Naive thymus-derived CD4-positive, alpha-beta T cell (primary cell): ENCODE measurements at regions not wholly inside any gene's neighbourhood (a gene's known extent, or its start where the extent isn't known, plus 50 kb on each side); places are given as distances from the start of the nearest gene placed in this dataset.

Experiments used
- ATAC-seq: fragments of 150-1000 bp; cut with Tn5 transposase; 2 replicates; pipeline ENCODE4 v1.10.0; 2021; ENCODE audit warnings: mild to moderate bottlenecking, moderate library complexity
- CTCF ChIA-PET: fragments of 350-600 bp; sonication (Branson Sonifier 250); formaldehyde crosslinking; loops from one replicate; lab custom pipeline; 2021; ENCODE audit warnings: antibody characterized with exemption; lab: Charles Lee
- POLR2A ChIA-PET: fragments of 350-600 bp; sonication (Branson Sonifier 250); formaldehyde crosslinking; loops from one replicate; lab custom pipeline; 2021; ENCODE audit warnings: antibody characterized with exemption, inconsistent platforms; lab: Charles Lee
- DNase-seq, 9 donors: peaks; one replicate each; pipeline versions ENCODE4 v3.0.0 to v3.0.0-alpha.2; 2020 to 2022; ENCODE audit warnings: mixed read lengths in 1 of 9
- H3K27ac ChIP-seq: one replicate; pipeline ENCODE4 v1.7.0; 2013; ENCODE audit warnings: mild to moderate bottlenecking, low read depth, low read length, moderate library complexity
- H3K27me3 ChIP-seq, 2 donors: one replicate each; pipeline ENCODE4 v1.7.0; 2013; ENCODE audit warnings: low read length in 2 of 2, mild to moderate bottlenecking in 2 of 2, moderate library complexity in 2 of 2; ENCODE audit not compliant: control insufficient read depth in 2 of 2, insufficient read depth in 2 of 2
- H3K36me3 ChIP-seq, 3 experiments: 1 replicate in 2 of 3; 2 replicates in 1 of 3; pipeline ENCODE4 v1.7.0; 2013; ENCODE audit warnings: low read length in 3 of 3, mild to moderate bottlenecking in 3 of 3, moderate library complexity in 1 of 3; ENCODE audit not compliant: insufficient read depth in 3 of 3, control insufficient read depth in 2 of 3
- H3K4me1 ChIP-seq, 2 donors: one replicate each; pipeline ENCODE4 v1.7.0; 2013; ENCODE audit warnings: low read length in 2 of 2, mild to moderate bottlenecking in 2 of 2, moderate library complexity in 1 of 2; ENCODE audit not compliant: control insufficient read depth in 2 of 2, insufficient read depth in 2 of 2
- H3K4me3 ChIP-seq: 2 replicates; pipeline ENCODE4 v1.7.0; 2013; ENCODE audit warnings: mild to moderate bottlenecking, low read length
- H3K9me3 ChIP-seq, 3 experiments: 1 replicate in 2 of 3; 2 replicates in 1 of 3; pipeline ENCODE4 v1.7.0; 2013; ENCODE audit warnings: low read length in 3 of 3; ENCODE audit not compliant: control insufficient read depth in 2 of 3
- H3K27ac Mint-ChIP-seq, 9 donors: one replicate each; pipeline ENCODE4 v1.8.0; 2020 to 2022; ENCODE audit warnings: mixed read lengths in 9 of 9, mild to moderate bottlenecking in 8 of 9, moderate library complexity in 5 of 9, inconsistent platforms in 2 of 9
- H3K27me3 Mint-ChIP-seq, 5 donors: one replicate each; pipeline ENCODE4 v1.8.0; 2021 to 2022; ENCODE audit warnings: mixed read lengths in 5 of 5, mild to moderate bottlenecking in 1 of 5
- H3K36me3 Mint-ChIP-seq, 5 donors: one replicate each; pipeline ENCODE4 v1.8.0; 2020 to 2022; ENCODE audit warnings: mixed read lengths in 5 of 5, mild to moderate bottlenecking in 3 of 5, inconsistent platforms in 1 of 5
- H3K4me1 Mint-ChIP-seq, 7 donors: one replicate each; pipeline ENCODE4 v1.8.0; 2020 to 2022; ENCODE audit warnings: mixed read lengths in 7 of 7, mild to moderate bottlenecking in 3 of 7, inconsistent platforms in 1 of 7
- H3K4me3 Mint-ChIP-seq, 10 donors: one replicate each; pipeline ENCODE4 v1.8.0; 2020 to 2022; ENCODE audit warnings: mild to moderate bottlenecking in 10 of 10, mixed read lengths in 10 of 10, moderate library complexity in 6 of 10, inconsistent platforms in 2 of 10
- H3K9me3 Mint-ChIP-seq, 11 donors: one replicate each; pipeline ENCODE4 v1.8.0; 2020 to 2022; ENCODE audit warnings: mixed read lengths in 11 of 11, mild to moderate bottlenecking in 4 of 11, inconsistent platforms in 1 of 11, moderate library complexity in 1 of 11
- intact Hi-C, 2 donors: fragments of 100-400 bp; cut with micrococcal nuclease; formaldehyde crosslinking; loops; one replicate each; pipeline ENCODE4 v1.15.1; 2023

DNA sequence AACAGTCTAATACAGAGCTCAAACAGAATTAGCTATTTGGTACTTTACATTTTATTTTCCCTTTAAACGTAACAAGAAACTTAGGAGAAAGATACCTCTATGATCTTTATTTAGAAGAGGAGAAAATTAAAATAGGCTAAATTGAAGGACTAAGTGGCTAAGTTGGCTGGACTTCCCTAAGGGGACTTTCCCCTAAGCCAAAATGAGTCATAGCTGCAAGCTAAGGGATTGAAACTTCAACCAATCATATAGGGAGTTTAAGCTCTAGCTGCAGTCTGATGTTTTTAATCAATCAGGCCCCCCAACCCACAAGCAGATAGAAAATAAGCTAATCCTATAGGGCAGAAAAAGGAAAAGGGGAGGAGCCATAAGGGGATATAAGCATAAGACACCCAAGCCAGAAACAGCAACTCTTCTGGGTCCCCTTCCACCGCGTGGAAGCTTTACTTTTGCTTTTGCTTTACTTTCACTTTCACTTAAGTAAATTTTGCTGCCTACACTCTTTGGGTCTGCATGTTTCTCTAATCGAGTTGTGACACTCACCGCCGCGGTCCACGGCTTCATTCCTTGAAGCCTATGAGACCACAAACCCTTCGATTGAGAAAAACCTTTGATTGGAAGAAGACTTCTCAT is 1108.5 kb upstream of the EPHA6 start:
- H3K9me3 Mint-ChIP-seq, result peaks cover 3 to 19% (median 11%) of the 10 kb centered on the region in 11 donors
- no peaks in the 10 kb centered on the region for H3K36me3 Mint-ChIP-seq
- H3K4me1 ChIP-seq, result no peaks in the 10 kb centered on the region
- peak overlapping the region; percentile 26 for H3K4me3 ChIP-seq
- no peaks in the 10 kb centered on the region for H3K27me3 Mint-ChIP-seq
- peak overlapping the region in 4 of 9 donors; percentile 14 to 59 (median 46) for H3K27ac Mint-ChIP-seq
- no peaks in the 10 kb centered on the region for H3K27me3 ChIP-seq
- POLR2A ChIA-PET, result no interaction called here
- H3K4me3 Mint-ChIP-seq, result peak overlapping the region in 9 of 10 donors; percentile 48 to 79 (median 68)
- CTCF ChIA-PET, result no interaction called here
- intact Hi-C loops, result no loop called here
- H3K4me1 Mint-ChIP-seq, result peaks cover 0 to 11% (median 0%) of the 10 kb centered on the region in 7 donors
- no peaks in the 10 kb centered on the region for H3K36me3 ChIP-seq
- no peak overlapping the region for H3K27ac ChIP-seq
- peak; percentile 74 for ATAC-seq
- DNase-seq, result peak in 3 of 9 donors; percentile 12 to 18 (median 16)
- no peaks in the 10 kb centered on the region for H3K9me3 ChIP-seq

DNA sequence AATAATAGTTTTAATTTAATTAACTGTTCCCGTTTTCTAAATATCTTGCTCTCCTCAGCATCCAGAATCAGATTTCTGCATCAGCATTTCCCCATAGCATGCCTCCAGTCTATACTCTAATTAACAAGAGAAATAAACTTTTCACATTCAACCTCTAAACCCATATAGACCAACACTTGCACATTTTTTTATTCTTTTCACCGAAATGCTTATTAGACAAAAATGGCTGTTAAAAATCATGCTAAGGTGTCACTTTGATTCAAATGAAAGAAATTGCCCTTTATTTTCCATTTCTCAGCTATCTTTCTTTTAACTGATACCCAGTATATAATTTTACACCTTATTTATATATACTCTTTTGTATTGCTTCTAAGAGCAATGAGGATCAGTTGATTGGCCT is 1107.1 kb upstream of the EPHA6 start:
- Histone ChIP-seq H3K36me3 (no peaks in the 10 kb centered on the region), H3K9me3 (no peaks in the 10 kb centered on the region), H3K27me3 (no peaks in the 10 kb centered on the region), H3K4me3 (no peak overlapping the region), H3K4me1 (no peaks in the 10 kb centered on the region), H3K27ac (no peak overlapping the region)
- peaks cover 2 to 18% (median 8%) of the 10 kb centered on the region in 11 donors for H3K9me3 Mint-ChIP-seq
- H3K27me3 Mint-ChIP-seq, result no peaks in the 10 kb centered on the region
- no peak overlapping the region for H3K27ac Mint-ChIP-seq
- DNase-seq, result no peak
- intact Hi-C loops, result no loop called here
- POLR2A ChIA-PET, result no interaction called here
- H3K36me3 Mint-ChIP-seq, result no peaks in the 10 kb centered on the region
- CTCF ChIA-PET, result no interaction called here
- H3K4me3 Mint-ChIP-seq, result no peak overlapping the region
- H3K4me1 Mint-ChIP-seq, result peaks cover 0 to 11% (median 0%) of the 10 kb centered on the region in 7 donors
- no peak for ATAC-seq

DNA sequence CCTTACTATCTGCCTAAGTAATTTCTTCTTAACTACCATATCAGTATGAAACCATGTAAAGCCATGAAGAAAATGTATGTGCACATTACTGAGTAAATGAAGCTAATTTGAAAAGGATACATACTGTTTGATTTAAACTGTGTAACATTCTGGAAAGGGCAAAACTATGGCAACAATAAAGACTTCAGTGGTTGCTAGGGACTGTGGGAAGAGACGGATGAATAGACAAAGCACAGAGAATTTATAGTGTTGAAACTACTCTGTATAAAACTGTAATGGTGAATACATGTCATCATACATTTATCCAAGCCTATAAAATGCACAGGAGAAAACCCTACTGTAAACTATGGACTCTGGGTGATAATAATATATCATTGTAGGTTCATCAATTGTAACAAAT is 1103.7 kb upstream of the EPHA6 start:
- CTCF ChIA-PET, result no interaction called here

DNA sequence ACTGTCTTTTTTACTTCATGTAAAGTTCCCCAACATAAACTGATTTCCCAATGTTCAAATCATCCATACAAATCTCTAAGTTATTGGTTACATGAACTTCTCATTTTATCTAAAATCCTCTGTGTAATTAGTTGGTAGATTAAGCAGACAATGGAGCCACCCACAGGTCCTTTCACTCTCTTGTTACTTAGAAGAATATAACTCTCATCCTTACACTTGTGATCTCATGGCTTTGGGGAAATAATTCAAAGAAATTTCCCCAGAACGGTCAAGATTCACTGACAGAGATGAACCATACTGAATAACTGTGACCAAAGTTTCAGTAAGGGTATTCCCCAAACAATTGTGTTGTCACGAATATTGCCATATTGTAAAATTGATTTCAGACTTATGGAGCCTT is 1102.6 kb upstream of the EPHA6 start:
- H3K27me3 Mint-ChIP-seq, result no peaks in the 10 kb centered on the region

More for the DNA sequence above, 1103.7 kb upstream of the EPHA6 start:
- H3K4me1 Mint-ChIP-seq, result peaks cover 0 to 5% (median 0%) of the 10 kb centered on the region in 7 donors
- no peaks in the 10 kb centered on the region for H3K36me3 Mint-ChIP-seq
- H3K27me3 Mint-ChIP-seq, result no peaks in the 10 kb centered on the region
- Histone ChIP-seq H3K4me3 (no peak overlapping the region), H3K9me3 (no peaks in the 10 kb centered on the region), H3K36me3 (no peaks in the 10 kb centered on the region), H3K4me1 (no peaks in the 10 kb centered on the region), H3K27ac (no peak overlapping the region), H3K27me3 (no peaks in the 10 kb centered on the region)
- peaks cover 0 to 7% (median 0%) of the 10 kb centered on the region in 11 donors for H3K9me3 Mint-ChIP-seq
- no peak overlapping the region for H3K4me3 Mint-ChIP-seq
- POLR2A ChIA-PET, result no interaction called here
- DNase-seq, result no peak
- intact Hi-C loops, result no loop called here
- no peak for ATAC-seq
- no peak overlapping the region for H3K27ac Mint-ChIP-seq

GRCh38 chr3:95715128-95715527 is 1099.3 kb upstream of the EPHA6 start:
- Histone ChIP-seq H3K27me3 (no peaks in the 10 kb centered on the region), H3K36me3 (no peaks in the 10 kb centered on the region), H3K4me3 (no peak overlapping the region), H3K4me1 (no peaks in the 10 kb centered on the region), H3K27ac (no peak overlapping the region), H3K9me3 (no peaks in the 10 kb centered on the region)
- Mint-ChIP-seq H3K27me3 (no peaks in the 10 kb centered on the region), H3K4me1 (no peaks in the 10 kb centered on the region), H3K4me3 (no peak overlapping the region), H3K9me3 (peaks cover 0 to 4% (median 0%) of the 10 kb centered on the region in 11 donors), H3K36me3 (no peaks in the 10 kb centered on the region), H3K27ac (no peak overlapping the region)
- no peak for DNase-seq
- intact Hi-C loops, result no loop called here
- ChIA-PET CTCF (no interaction called here), POLR2A (no interaction called here)
- ATAC-seq, result no peak

More for the DNA sequence above, 1102.6 kb upstream of the EPHA6 start:
- no peak overlapping the region for H3K27ac ChIP-seq
- ChIA-PET CTCF (no interaction called here), POLR2A (no interaction called here)
- no peak for ATAC-seq
- DNase-seq, result no peak
- no peaks in the 10 kb centered on the region for H3K9me3 ChIP-seq
- no peaks in the 10 kb centered on the region for H3K36me3 ChIP-seq
- H3K4me3 Mint-ChIP-seq, result no peak overlapping the region
- H3K4me1 Mint-ChIP-seq, result no peaks in the 10 kb centered on the region
- no peak overlapping the region for H3K4me3 ChIP-seq
- no peak overlapping the region for H3K27ac Mint-ChIP-seq
- intact Hi-C loops, result no loop called here
- peaks cover 0 to 7% (median 0%) of the 10 kb centered on the region in 11 donors for H3K9me3 Mint-ChIP-seq
- H3K27me3 ChIP-seq, result no peaks in the 10 kb centered on the region
- H3K36me3 Mint-ChIP-seq, result no peaks in the 10 kb centered on the region
- H3K4me1 ChIP-seq, result no peaks in the 10 kb centered on the region

DNA sequence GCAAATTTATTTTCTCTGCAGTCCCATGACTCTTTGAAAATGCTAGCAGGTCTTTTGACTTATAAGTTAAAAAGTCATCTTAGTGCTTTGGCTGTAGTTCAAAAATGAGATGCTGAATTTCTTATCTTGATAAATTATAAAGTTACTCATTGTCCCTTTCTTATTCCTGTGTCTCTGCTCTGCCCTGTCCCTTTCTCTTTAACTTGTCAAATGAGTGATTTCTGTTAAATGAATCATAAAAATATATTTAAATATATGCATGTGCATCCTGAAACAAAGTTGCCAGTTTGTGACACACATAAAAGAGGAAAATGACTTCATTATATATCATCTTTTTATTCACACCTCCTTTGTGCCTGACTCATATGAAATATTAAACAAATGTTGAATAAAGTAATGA is 1097.3 kb upstream of the EPHA6 start:
- Histone ChIP-seq H3K27me3 (no peaks in the 10 kb centered on the region), H3K4me3 (no peak overlapping the region), H3K36me3 (no peaks in the 10 kb centered on the region), H3K9me3 (no peaks in the 10 kb centered on the region), H3K4me1 (no peaks in the 10 kb centered on the region), H3K27ac (no peak overlapping the region)
- no peaks in the 10 kb centered on the region for H3K27me3 Mint-ChIP-seq
- no peak overlapping the region for H3K27ac Mint-ChIP-seq
- peaks cover 0 to 2% (median 0%) of the 10 kb centered on the region in 11 donors for H3K9me3 Mint-ChIP-seq
- H3K36me3 Mint-ChIP-seq, result no peaks in the 10 kb centered on the region
- DNase-seq, result no peak
- POLR2A ChIA-PET, result no interaction called here
- no peak overlapping the region for H3K4me3 Mint-ChIP-seq
- intact Hi-C loops, result no loop called here
- no peak for ATAC-seq
- no peaks in the 10 kb centered on the region for H3K4me1 Mint-ChIP-seq
- CTCF ChIA-PET, result no interaction called here

- Histone ChIP-seq H3K4me3 (no peak overlapping the region), H3K36me3 (no peaks in the 10 kb centered on the region), H3K9me3 (no peaks in the 10 kb centered on the region), H3K27me3 (no peaks in the 10 kb centered on the region), H3K4me1 (no peaks in the 10 kb centered on the region), H3K27ac (no peak overlapping the region)
- no peak overlapping the region for H3K27ac Mint-ChIP-seq
- no peak overlapping the region for H3K4me3 Mint-ChIP-seq
- ChIA-PET CTCF (no interaction called here), POLR2A (interaction anchor here (0.5 kb wide), 1 partner anchor 339 kb away, joined by 3 read pairs; no protein-coding TSS in a partner anchor)
- H3K27me3 Mint-ChIP-seq, result no peaks in the 10 kb centered on the region
- peaks cover 0 to 2% (median 0%) of the 10 kb centered on the region in 11 donors for H3K9me3 Mint-ChIP-seq
- DNase-seq (no peak), ATAC-seq (no peak)
- intact Hi-C loops, result no loop called here
- no peaks in the 10 kb centered on the region for H3K4me1 Mint-ChIP-seq
- H3K36me3 Mint-ChIP-seq, result no peaks in the 10 kb centered on the region
Observed at GRCh38 chr3:95718168-95718567, 1096.2 kb upstream of the EPHA6 start.
